ENCODE measurements at regions not wholly inside any gene's neighbourhood (a gene's known extent, or its start where the extent isn't known, plus 50 kb on each side); places are given as distances from the start of the nearest gene placed in this dataset.

DNA sequence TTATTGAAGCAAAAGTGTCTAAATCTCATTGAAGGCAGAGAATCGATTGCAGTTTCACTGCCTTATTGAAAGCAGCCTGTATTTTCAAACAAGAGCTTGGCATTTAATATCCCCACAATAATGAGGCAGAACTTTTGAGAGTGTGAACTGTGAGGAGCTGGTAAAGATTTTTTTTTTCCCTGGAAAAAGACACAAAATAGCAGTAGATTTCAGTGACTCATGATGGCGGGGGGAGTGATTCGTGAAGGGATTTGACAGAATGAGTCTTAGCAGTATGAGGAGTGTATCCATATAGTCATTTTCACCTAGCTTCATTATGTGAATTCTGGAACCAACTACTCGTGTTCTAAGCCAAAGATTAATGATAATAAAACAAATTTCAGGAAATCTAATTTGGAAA lies 242.9 kb downstream of the ARL6IP6 start:
- H3K27ac ChIP-seq (ENCODE audit: low read depth, low read length): no peak overlapping the region
- no peaks in the 10 kb centered on the region for H3K36me3 ChIP-seq (ENCODE audit: insufficient read depth, low read length)
- H3K9ac ChIP-seq (ENCODE audit: low read length): no peak overlapping the region
- no peak overlapping the region for H3K4me3 ChIP-seq (ENCODE audit: low read depth in 1 of 2, low read length in 2 of 2)
- H3K27me3 ChIP-seq (ENCODE audit: control insufficient read depth in 1 of 2, insufficient read depth in 2 of 2, low read length in 2 of 2): no peaks in the 10 kb centered on the region
- no peaks in the 10 kb centered on the region for H3K9me3 ChIP-seq (ENCODE audit: low read length)
- no peaks in the 10 kb centered on the region for H3K4me1 ChIP-seq (ENCODE audit: insufficient read depth, low read length)

- H3K27ac ChIP-seq (ENCODE audit: low read depth, low read length): no peak overlapping the region
- H3K4me3 ChIP-seq (ENCODE audit: low read depth in 1 of 2, low read length in 2 of 2): no peak overlapping the region
- H3K27me3 ChIP-seq (ENCODE audit: control insufficient read depth in 1 of 2, insufficient read depth in 2 of 2, low read length in 2 of 2): no peaks in the 10 kb centered on the region
- H3K9ac ChIP-seq (ENCODE audit: low read length): no peak overlapping the region
- no peaks in the 10 kb centered on the region for H3K9me3 ChIP-seq (ENCODE audit: low read length)
- H3K4me1 ChIP-seq (ENCODE audit: insufficient read depth, low read length): no peaks in the 10 kb centered on the region
- no peaks in the 10 kb centered on the region for H3K36me3 ChIP-seq (ENCODE audit: insufficient read depth, low read length)
These were observed 231.7 kb downstream of the ARL6IP6 start for GRCh38 chr2:152950126-152950525.

GRCh38 chr2:152944099-152944498 lies 225.7 kb downstream of the ARL6IP6 start:
- Histone ChIP-seq H3K36me3 (ENCODE audit: insufficient read depth, low read length) (no peaks in the 10 kb centered on the region), H3K27ac (ENCODE audit: low read depth, low read length) (no peak overlapping the region), H3K27me3 (ENCODE audit: control insufficient read depth in 1 of 2, insufficient read depth in 2 of 2, low read length in 2 of 2) (no peaks in the 10 kb centered on the region), H3K4me3 (ENCODE audit: low read depth in 1 of 2, low read length in 2 of 2) (no peak overlapping the region), H3K4me1 (ENCODE audit: insufficient read depth, low read length) (no peaks in the 10 kb centered on the region), H3K9ac (ENCODE audit: low read length) (no peak overlapping the region), H3K9me3 (ENCODE audit: low read length) (no peaks in the 10 kb centered on the region)

- no peak overlapping the region for H3K9ac ChIP-seq (ENCODE audit: low read length)
- no peak overlapping the region for H3K4me3 ChIP-seq (ENCODE audit: low read depth in 1 of 2, low read length in 2 of 2)
- no peaks in the 10 kb centered on the region for H3K27me3 ChIP-seq (ENCODE audit: control insufficient read depth in 1 of 2, insufficient read depth in 2 of 2, low read length in 2 of 2)
- no peaks in the 10 kb centered on the region for H3K4me1 ChIP-seq (ENCODE audit: insufficient read depth, low read length)
- H3K9me3 ChIP-seq (ENCODE audit: low read length): no peaks in the 10 kb centered on the region
- H3K27ac ChIP-seq (ENCODE audit: low read depth, low read length): no peak overlapping the region
- no peaks in the 10 kb centered on the region for H3K36me3 ChIP-seq (ENCODE audit: insufficient read depth, low read length)
These were observed 224.6 kb downstream of the ARL6IP6 start for GRCh38 chr2:152942940-152943440.

GRCh38 chr2:152930501-152930900 lies 212.1 kb downstream of the ARL6IP6 start:
- Histone ChIP-seq H3K27ac (ENCODE audit: low read depth, low read length) (no peak overlapping the region), H3K36me3 (ENCODE audit: insufficient read depth, low read length) (no peaks in the 10 kb centered on the region), H3K4me3 (ENCODE audit: low read depth in 1 of 2, low read length in 2 of 2) (no peak overlapping the region), H3K27me3 (ENCODE audit: control insufficient read depth in 1 of 2, insufficient read depth in 2 of 2, low read length in 2 of 2) (no peaks in the 10 kb centered on the region), H3K4me1 (ENCODE audit: insufficient read depth, low read length) (peaks cover 7% of the 10 kb centered on the region), H3K9me3 (ENCODE audit: low read length) (no peaks in the 10 kb centered on the region), H3K9ac (ENCODE audit: low read length) (no peak overlapping the region)

DNA sequence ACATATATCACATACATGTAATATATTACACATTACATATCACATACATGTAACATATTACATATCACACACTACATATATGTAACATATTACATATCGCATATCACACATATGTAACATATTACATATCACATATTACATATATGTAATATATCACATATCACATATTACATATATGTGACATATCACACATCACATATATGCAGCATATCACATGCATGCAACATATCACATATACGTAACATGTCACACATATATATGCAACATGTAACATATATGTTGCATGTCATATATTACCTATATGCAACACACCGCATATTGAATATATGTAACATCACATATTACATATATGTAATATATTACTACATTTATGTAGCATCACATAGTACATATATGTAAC lies 211.2 kb downstream of the ARL6IP6 start:
- no peak overlapping the region for H3K9ac ChIP-seq (ENCODE audit: low read length)
- H3K4me1 ChIP-seq (ENCODE audit: insufficient read depth, low read length): peaks cover 8% of the 10 kb centered on the region
- H3K9me3 ChIP-seq (ENCODE audit: low read length): no peaks in the 10 kb centered on the region
- no peaks in the 10 kb centered on the region for H3K36me3 ChIP-seq (ENCODE audit: insufficient read depth, low read length)
- no peak overlapping the region for H3K4me3 ChIP-seq (ENCODE audit: low read depth in 1 of 2, low read length in 2 of 2)
- no peaks in the 10 kb centered on the region for H3K27me3 ChIP-seq (ENCODE audit: control insufficient read depth in 1 of 2, insufficient read depth in 2 of 2, low read length in 2 of 2)
- H3K27ac ChIP-seq (ENCODE audit: low read depth, low read length): no peak overlapping the region

DNA sequence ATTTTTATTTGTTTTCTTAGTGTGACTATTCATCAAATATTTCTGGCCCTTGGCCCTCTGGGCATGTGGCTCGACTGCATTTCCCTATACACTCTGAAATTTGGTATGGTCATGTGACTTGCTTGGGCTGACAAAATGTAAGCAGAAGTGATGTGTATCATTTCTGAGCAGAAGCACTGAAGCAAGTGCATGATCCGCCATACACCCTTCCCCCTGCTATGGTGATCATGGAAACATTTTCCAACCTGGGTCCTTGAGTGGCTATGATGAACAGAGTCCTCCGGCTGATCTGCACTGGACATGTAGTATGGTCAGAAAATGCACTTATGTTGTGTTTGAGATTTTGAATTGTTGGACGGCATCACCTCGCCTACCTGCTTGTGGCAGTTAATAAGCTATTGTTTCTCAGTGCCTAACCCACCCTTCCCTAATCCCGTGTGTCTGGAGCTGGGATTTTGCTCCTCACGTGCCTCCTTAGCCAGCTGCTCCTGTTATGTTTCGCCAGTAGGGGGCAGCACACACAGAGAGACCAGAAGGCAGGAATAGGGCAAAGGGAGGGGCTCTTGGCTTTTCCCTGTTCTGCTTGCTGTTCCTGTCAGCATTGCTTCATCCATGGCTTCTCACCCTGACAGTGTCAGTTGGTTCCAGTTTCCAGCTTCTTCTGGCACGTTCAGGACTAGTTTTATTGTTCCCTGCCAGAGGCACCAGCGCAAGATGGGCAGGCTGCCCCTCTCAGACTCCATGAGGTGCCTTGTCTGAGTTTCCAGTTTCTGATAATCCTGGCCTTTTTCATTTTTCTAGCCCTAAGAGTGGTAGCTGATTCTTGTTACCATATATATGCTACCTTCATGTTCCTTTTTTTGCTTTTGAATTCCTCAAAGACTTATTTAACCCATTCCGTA lies 207.4 kb downstream of the ARL6IP6 start:
- Histone ChIP-seq H3K27me3 (ENCODE audit: control insufficient read depth in 1 of 2, insufficient read depth in 2 of 2, low read length in 2 of 2) (no peaks in the 10 kb centered on the region), H3K27ac (ENCODE audit: low read depth, low read length) (no peak overlapping the region), H3K36me3 (ENCODE audit: insufficient read depth, low read length) (no peaks in the 10 kb centered on the region), H3K9ac (ENCODE audit: low read length) (no peak overlapping the region), H3K4me1 (ENCODE audit: insufficient read depth, low read length) (peaks cover 8% of the 10 kb centered on the region), H3K9me3 (ENCODE audit: low read length) (no peaks in the 10 kb centered on the region), H3K4me3 (ENCODE audit: low read depth in 1 of 2, low read length in 2 of 2) (no peak overlapping the region)

- no peaks in the 10 kb centered on the region for H3K36me3 ChIP-seq (ENCODE audit: insufficient read depth, low read length)
- no peak overlapping the region for H3K9ac ChIP-seq (ENCODE audit: low read length)
- H3K27ac ChIP-seq (ENCODE audit: low read depth, low read length): no peak overlapping the region
- no peaks in the 10 kb centered on the region for H3K9me3 ChIP-seq (ENCODE audit: low read length)
- peaks cover 8% of the 10 kb centered on the region for H3K4me1 ChIP-seq (ENCODE audit: insufficient read depth, low read length)
- no peak overlapping the region for H3K4me3 ChIP-seq (ENCODE audit: low read depth in 1 of 2, low read length in 2 of 2)
- no peaks in the 10 kb centered on the region for H3K27me3 ChIP-seq (ENCODE audit: control insufficient read depth in 1 of 2, insufficient read depth in 2 of 2, low read length in 2 of 2)
These were observed 206.3 kb downstream of the ARL6IP6 start for GRCh38 chr2:152924722-152925121.

DNA sequence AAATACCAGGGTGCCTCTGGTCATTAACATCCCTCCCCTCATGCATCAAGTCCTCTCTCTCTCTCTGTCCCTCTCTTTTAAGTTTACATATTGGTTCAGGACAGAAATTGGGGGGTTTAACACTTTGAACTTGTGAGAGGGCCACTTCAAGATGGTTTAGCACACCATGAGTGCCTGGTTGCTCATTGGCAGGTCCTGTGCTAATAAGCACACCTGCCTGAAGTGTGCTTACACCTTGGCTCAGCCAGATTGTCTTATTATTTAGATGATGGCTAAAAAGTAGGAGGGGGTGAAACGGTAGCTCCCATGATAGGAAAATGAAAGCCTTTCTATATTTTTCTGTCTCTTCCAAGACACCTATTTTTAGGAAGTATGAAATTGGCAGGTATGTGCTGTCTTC lies 205.8 kb downstream of the ARL6IP6 start:
- peaks cover 8% of the 10 kb centered on the region for H3K4me1 ChIP-seq (ENCODE audit: insufficient read depth, low read length)
- H3K27me3 ChIP-seq (ENCODE audit: control insufficient read depth in 1 of 2, insufficient read depth in 2 of 2, low read length in 2 of 2): no peaks in the 10 kb centered on the region
- no peaks in the 10 kb centered on the region for H3K9me3 ChIP-seq (ENCODE audit: low read length)
- no peaks in the 10 kb centered on the region for H3K36me3 ChIP-seq (ENCODE audit: insufficient read depth, low read length)
- no peak overlapping the region for H3K9ac ChIP-seq (ENCODE audit: low read length)
- H3K27ac ChIP-seq (ENCODE audit: low read depth, low read length): no peak overlapping the region
- no peak overlapping the region for H3K4me3 ChIP-seq (ENCODE audit: low read depth in 1 of 2, low read length in 2 of 2)

DNA sequence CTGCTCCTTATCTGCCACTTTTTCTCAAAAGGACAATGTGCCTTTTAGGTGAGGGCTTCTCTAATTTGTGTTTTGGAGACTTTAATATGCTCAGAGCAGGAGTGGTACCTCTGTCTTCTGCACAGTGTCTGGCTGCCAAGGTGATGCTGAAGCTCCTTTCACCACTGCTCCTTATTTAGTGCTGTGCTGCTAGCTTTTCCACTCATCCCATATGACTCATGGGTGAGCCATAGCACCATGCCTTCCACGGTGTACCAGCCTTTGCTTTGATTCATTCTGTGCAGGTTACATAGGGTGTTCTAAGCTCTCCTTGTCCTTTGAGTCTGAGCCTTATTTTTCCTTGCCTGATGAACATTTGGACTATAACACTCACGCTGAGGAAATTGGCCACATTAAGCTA lies 202.4 kb downstream of the ARL6IP6 start:
- no peak overlapping the region for H3K27ac ChIP-seq (ENCODE audit: low read depth, low read length)
- no peak overlapping the region for H3K4me3 ChIP-seq (ENCODE audit: low read depth in 1 of 2, low read length in 2 of 2)
- no peaks in the 10 kb centered on the region for H3K27me3 ChIP-seq (ENCODE audit: control insufficient read depth in 1 of 2, insufficient read depth in 2 of 2, low read length in 2 of 2)
- peaks cover 5% of the 10 kb centered on the region for H3K4me1 ChIP-seq (ENCODE audit: insufficient read depth, low read length)
- H3K9me3 ChIP-seq (ENCODE audit: low read length): no peaks in the 10 kb centered on the region
- no peak overlapping the region for H3K9ac ChIP-seq (ENCODE audit: low read length)
- no peaks in the 10 kb centered on the region for H3K36me3 ChIP-seq (ENCODE audit: insufficient read depth, low read length)

- no peaks in the 10 kb centered on the region for H3K36me3 ChIP-seq (ENCODE audit: insufficient read depth, low read length)
- H3K27ac ChIP-seq (ENCODE audit: low read depth, low read length): no peak overlapping the region
- no peaks in the 10 kb centered on the region for H3K4me1 ChIP-seq (ENCODE audit: insufficient read depth, low read length)
These were observed 192.6 kb downstream of the ARL6IP6 start for GRCh38 chr2:152910970-152911369.

GRCh38 chr2:152907046-152907445 lies 188.6 kb downstream of the ARL6IP6 start:
- H3K27ac ChIP-seq (ENCODE audit: low read depth, low read length): no peak overlapping the region
- H3K27me3 ChIP-seq (ENCODE audit: control insufficient read depth in 1 of 2, insufficient read depth in 2 of 2, low read length in 2 of 2): no peaks in the 10 kb centered on the region
- no peak overlapping the region for H3K9ac ChIP-seq (ENCODE audit: low read length)
- H3K36me3 ChIP-seq (ENCODE audit: insufficient read depth, low read length): no peaks in the 10 kb centered on the region
- no peak overlapping the region for H3K4me3 ChIP-seq (ENCODE audit: low read depth in 1 of 2, low read length in 2 of 2)
- H3K9me3 ChIP-seq (ENCODE audit: low read length): no peaks in the 10 kb centered on the region
- H3K4me1 ChIP-seq (ENCODE audit: insufficient read depth, low read length): no peaks in the 10 kb centered on the region

More at GRCh38 chr2:152910970-152911369, 192.6 kb downstream of the ARL6IP6 start:
- Histone ChIP-seq H3K4me3 (ENCODE audit: low read depth in 1 of 2, low read length in 2 of 2) (no peak overlapping the region), H3K9me3 (ENCODE audit: low read length) (no peaks in the 10 kb centered on the region), H3K27me3 (ENCODE audit: control insufficient read depth in 1 of 2, insufficient read depth in 2 of 2, low read length in 2 of 2) (no peaks in the 10 kb centered on the region), H3K9ac (ENCODE audit: low read length) (no peak overlapping the region)
